ENCODE measurements at regions not wholly inside any gene's neighbourhood (a gene's known extent, or its start where the extent isn't known, plus 50 kb on each side); places are given as distances from the start of the nearest gene placed in this dataset.
"Not testable (repeated sequence)": the region's sequence is repeated elsewhere in the genome, so short reads cannot be mapped to it uniquely, and the experiment has no call there.

GRCh38 chr5:91776249-91776648, 393.1 kb upstream of the ARRDC3 start:
- Histone ChIP-seq H3K4me2 (ENCODE audit: low read length) (no peak overlapping the region), H3K27me3 (ENCODE audit: low read depth, low read length) (no peaks in the 10 kb centered on the region)
- TF ChIP-seq EZH2phosphoT487 (IDR thresholded peaks at IDR 0.05; ENCODE audit: low read depth): no peak
- no peak for TF ChIP-seq CTCF (IDR thresholded peaks at IDR 0.05; ENCODE audit: low read depth, low read length)

GRCh38 chr5:91770400-91770799, 387.3 kb upstream of the ARRDC3 start:
- H3K4me2 ChIP-seq (ENCODE audit: low read length): no peak overlapping the region
- H3K4me1 ChIP-seq (ENCODE audit: low read length): no peaks in the 10 kb centered on the region
- H3K27me3 ChIP-seq (ENCODE audit: low read depth, low read length): no peaks in the 10 kb centered on the region
- no peak overlapping the region for H3K4me3 ChIP-seq (ENCODE audit: low read length)
- no peak for TF ChIP-seq EZH2phosphoT487 (IDR thresholded peaks at IDR 0.05; ENCODE audit: low read depth)
- TF ChIP-seq CTCF (IDR thresholded peaks at IDR 0.05; ENCODE audit: low read depth, low read length): no peak
- H3K9ac ChIP-seq (ENCODE audit: low read length): no peak overlapping the region
- H3K9me3 ChIP-seq (ENCODE audit: insufficient read depth, low read length): no peaks in the 10 kb centered on the region
- no peak overlapping the region for H3K27ac ChIP-seq (ENCODE audit: low read length)
- no peaks in the 10 kb centered on the region for H4K20me1 ChIP-seq (ENCODE audit: insufficient read depth, low read length)
- H3K79me2 ChIP-seq (ENCODE audit: low read length): no peaks in the 10 kb centered on the region
- no peaks in the 10 kb centered on the region for H3K36me3 ChIP-seq (replicated peaks; ENCODE audit: low read depth, low read length)
- H2AFZ ChIP-seq (ENCODE audit: low read depth, low read length): no peak overlapping the region

More at GRCh38 chr5:91776249-91776648, 393.1 kb upstream of the ARRDC3 start:
- Histone ChIP-seq H3K27ac (ENCODE audit: low read length) (no peak overlapping the region), H4K20me1 (ENCODE audit: insufficient read depth, low read length) (no peaks in the 10 kb centered on the region), H3K9me3 (ENCODE audit: insufficient read depth, low read length) (no peaks in the 10 kb centered on the region), H3K4me1 (ENCODE audit: low read length) (no peaks in the 10 kb centered on the region), H3K79me2 (ENCODE audit: low read length) (no peaks in the 10 kb centered on the region), H3K4me3 (ENCODE audit: low read length) (no peak overlapping the region), H3K9ac (ENCODE audit: low read length) (no peak overlapping the region), H3K36me3 (replicated peaks; ENCODE audit: low read depth, low read length) (no peaks in the 10 kb centered on the region), H2AFZ (ENCODE audit: low read depth, low read length) (no peak overlapping the region)

GRCh38 chr5:91757383-91757782, 374.3 kb upstream of the ARRDC3 start:
- not testable (repeated sequence) for H3K79me2 ChIP-seq (ENCODE audit: low read length); H3K36me3 ChIP-seq (replicated peaks; ENCODE audit: low read depth, low read length)

GRCh38 chr5:91754990-91755389, 371.9 kb upstream of the ARRDC3 start:
- Histone ChIP-seq H4K20me1 (ENCODE audit: insufficient read depth, low read length) (no peaks in the 10 kb centered on the region), H3K4me3 (ENCODE audit: low read length) (no peak overlapping the region), H3K4me2 (ENCODE audit: low read length) (no peak overlapping the region), H3K9ac (ENCODE audit: low read length) (no peak overlapping the region), H3K79me2 (ENCODE audit: low read length) (no peaks in the 10 kb centered on the region), H3K4me1 (ENCODE audit: low read length) (no peaks in the 10 kb centered on the region), H2AFZ (ENCODE audit: low read depth, low read length) (no peak overlapping the region), H3K9me3 (ENCODE audit: insufficient read depth, low read length) (no peaks in the 10 kb centered on the region), H3K27ac (ENCODE audit: low read length) (no peak overlapping the region), H3K36me3 (replicated peaks; ENCODE audit: low read depth, low read length) (no peaks in the 10 kb centered on the region), H3K27me3 (ENCODE audit: low read depth, low read length) (no peaks in the 10 kb centered on the region)
- TF ChIP-seq EZH2phosphoT487 (IDR thresholded peaks at IDR 0.05; ENCODE audit: low read depth): no peak
- no peak for TF ChIP-seq CTCF (IDR thresholded peaks at IDR 0.05; ENCODE audit: low read depth, low read length)

More at GRCh38 chr5:91757383-91757782, 374.3 kb upstream of the ARRDC3 start:
- H3K27ac ChIP-seq (ENCODE audit: low read length); H3K4me1 ChIP-seq (ENCODE audit: low read length); H4K20me1 ChIP-seq (ENCODE audit: insufficient read depth, low read length); H2AFZ ChIP-seq (ENCODE audit: low read depth, low read length); H3K9ac ChIP-seq (ENCODE audit: low read length); H3K27me3 ChIP-seq (ENCODE audit: low read depth, low read length); H3K9me3 ChIP-seq (ENCODE audit: insufficient read depth, low read length); H3K4me3 ChIP-seq (ENCODE audit: low read length); H3K4me2 ChIP-seq (ENCODE audit: low read length): not testable (repeated sequence)

GRCh38 chr5:91744470-91744869, 361.4 kb upstream of the ARRDC3 start:
- not testable (repeated sequence) for H2AFZ ChIP-seq (ENCODE audit: low read depth, low read length); H3K27me3 ChIP-seq (ENCODE audit: low read depth, low read length); H3K4me1 ChIP-seq (ENCODE audit: low read length); H3K79me2 ChIP-seq (ENCODE audit: low read length); H3K9me3 ChIP-seq (ENCODE audit: insufficient read depth, low read length); H3K27ac ChIP-seq (ENCODE audit: low read length); H4K20me1 ChIP-seq (ENCODE audit: insufficient read depth, low read length); H3K36me3 ChIP-seq (replicated peaks; ENCODE audit: low read depth, low read length); H3K4me2 ChIP-seq (ENCODE audit: low read length); H3K9ac ChIP-seq (ENCODE audit: low read length); H3K4me3 ChIP-seq (ENCODE audit: low read length)

Measured in OCI-LY3 (cell line).